CD4-positive, alpha-beta T cell (primary cell): ENCODE measurements at regions not wholly inside any gene's neighbourhood (a gene's known extent, or its start where the extent isn't known, plus 50 kb on each side); places are given as distances from the start of the nearest gene placed in this dataset.

Source experiments
- ATAC-seq: fragments of 200-7000 bp; cut with Tn5 transposase; one replicate; pipeline ENCODE4 v1.10.0; 2022; ENCODE audit warnings: mild to moderate bottlenecking; ENCODE audit not compliant: poor library complexity
- CTCF ChIA-PET: fragments of 350-600 bp; sonication (Branson Sonifier 250); formaldehyde crosslinking; loops from one replicate; lab custom pipeline; 2021; ENCODE audit warnings: antibody characterized with exemption, inconsistent platforms; lab: Charles Lee
- POLR2A ChIA-PET: fragments of 350-600 bp; sonication (Branson Sonifier 250); formaldehyde crosslinking; loops from one replicate; lab custom pipeline; 2021; ENCODE audit warnings: antibody characterized with exemption, inconsistent platforms; lab: Charles Lee
- DNase-seq, 14 experiments: peaks; one replicate each; pipeline ENCODE4 v3.0.0-alpha.2; 2013 to 2020; ENCODE audit warnings: mixed read lengths in 2 of 14
- H3K27ac ChIP-seq, 2 donors: one replicate each; pipeline versions ENCODE4 v1.5.1 to v1.7.0; 2013; ENCODE audit warnings: low read length in 2 of 2, low read depth in 1 of 2, mild to moderate bottlenecking in 1 of 2
- H3K27me3 ChIP-seq, 2 experiments: 1 replicate in 1 of 2; 2 replicates in 1 of 2; pipeline versions ENCODE4 v1.6.1 to v1.7.0; 2013; ENCODE audit warnings: low read length in 2 of 2, control low read depth in 1 of 2, mild to moderate bottlenecking in 1 of 2, moderate library complexity in 1 of 2; ENCODE audit not compliant: insufficient read depth in 2 of 2, control insufficient read depth in 1 of 2
- H3K36me3 ChIP-seq: one replicate; pipeline ENCODE4 v1.6.1; 2013; ENCODE audit warnings: low read length, control low read depth; ENCODE audit not compliant: insufficient read depth
- H3K4me1 ChIP-seq: one replicate; pipeline ENCODE4 v1.6.1; 2013; ENCODE audit warnings: low read length, control low read depth; ENCODE audit not compliant: insufficient read depth
- H3K4me3 ChIP-seq: one replicate; pipeline ENCODE4 v1.5.1; 2013; ENCODE audit warnings: mild to moderate bottlenecking, low read length, moderate library complexity
- H3K9me3 ChIP-seq, 2 experiments: 1 replicate in 1 of 2; 2 replicates in 1 of 2; pipeline versions ENCODE4 v1.6.1 to v1.7.0; 2013; ENCODE audit warnings: low read length in 2 of 2, mild to moderate bottlenecking in 2 of 2, control low read depth in 1 of 2, moderate library complexity in 1 of 2; ENCODE audit not compliant: control insufficient read depth in 1 of 2, insufficient read depth in 1 of 2
- H3K27ac Mint-ChIP-seq: one replicate; pipeline ENCODE4 v1.8.0; 2020; ENCODE audit warnings: mixed read lengths
- H3K27me3 Mint-ChIP-seq: one replicate; pipeline ENCODE4 v1.8.0; 2021; ENCODE audit warnings: mixed read lengths
- H3K36me3 Mint-ChIP-seq: one replicate; pipeline ENCODE4 v1.8.0; 2021; ENCODE audit warnings: low read depth, mixed read lengths
- H3K4me1 Mint-ChIP-seq: one replicate; pipeline ENCODE4 v1.8.0; 2021; ENCODE audit warnings: low read depth, mixed read lengths
- H3K4me3 Mint-ChIP-seq: one replicate; pipeline ENCODE4 v1.8.0; 2020; ENCODE audit warnings: mild to moderate bottlenecking, mixed read lengths
- H3K9me3 Mint-ChIP-seq: one replicate; pipeline ENCODE4 v1.8.0; 2020; ENCODE audit warnings: mixed read lengths
- CTCF ChIP-seq: fragments of 200-600 bp; IDR thresholded peaks from one replicate; pipeline ENCODE4 v1.8.0; 2022; ENCODE audit warnings: antibody characterized with exemption, mild to moderate bottlenecking
- intact Hi-C, 2 experiments: fragments of 100-400 bp; cut with DNase I in 1 of 2; cut with micrococcal nuclease in 1 of 2; formaldehyde crosslinking; loops; one replicate each; pipeline versions ENCODE4 v1.15.1 to v1.9.0; 2023 to 2025; cut with DNase I, micrococcal nuclease

- no peak for TF ChIP-seq CTCF
Observed at GRCh38 chr15:77717333-77717990, 84.8 kb upstream of the LINGO1 start.

GRCh38 chr15:77716632-77717332 is 84.1 kb upstream of the LINGO1 start:
- no peaks in the 10 kb centered on the region for H3K9me3 Mint-ChIP-seq
- H3K36me3 Mint-ChIP-seq: no peaks in the 10 kb centered on the region
- H3K27me3 Mint-ChIP-seq: peaks cover 25% of the 10 kb centered on the region
- H3K27ac Mint-ChIP-seq: no peak overlapping the region
- no peak overlapping the region for H3K27ac ChIP-seq
- no peaks in the 10 kb centered on the region for H3K27me3 ChIP-seq
- no peak overlapping the region for H3K4me3 ChIP-seq
- no peak overlapping the region for H3K4me3 Mint-ChIP-seq
- CTCF ChIA-PET: no interaction called here
- H3K4me1 Mint-ChIP-seq: no peaks in the 10 kb centered on the region
- POLR2A ChIA-PET: no interaction called here
- H3K4me1 ChIP-seq: no peaks in the 10 kb centered on the region
- DNase-seq: no peak
- H3K9me3 ChIP-seq: no peaks in the 10 kb centered on the region
- H3K36me3 ChIP-seq: no peaks in the 10 kb centered on the region
- no peak for ATAC-seq
- no peak for TF ChIP-seq CTCF
- intact Hi-C loops: no loop called here

More at GRCh38 chr15:77717333-77717990, 84.8 kb upstream of the LINGO1 start:
- H3K36me3 Mint-ChIP-seq: no peaks in the 10 kb centered on the region
- intact Hi-C loops: no loop called here
- no peaks in the 10 kb centered on the region for H3K9me3 ChIP-seq
- no peak overlapping the region for H3K4me3 ChIP-seq
- DNase-seq: no peak
- H3K27ac Mint-ChIP-seq: no peak overlapping the region
- no peak overlapping the region for H3K27ac ChIP-seq
- peaks cover 28% of the 10 kb centered on the region for H3K27me3 Mint-ChIP-seq
- no peaks in the 10 kb centered on the region for H3K4me1 ChIP-seq
- H3K4me1 Mint-ChIP-seq: no peaks in the 10 kb centered on the region
- no peak for ATAC-seq
- ChIA-PET CTCF (no interaction called here), POLR2A (no interaction called here)
- H3K4me3 Mint-ChIP-seq: no peak overlapping the region
- H3K27me3 ChIP-seq: no peaks in the 10 kb centered on the region
- H3K36me3 ChIP-seq: no peaks in the 10 kb centered on the region
- H3K9me3 Mint-ChIP-seq: no peaks in the 10 kb centered on the region

GRCh38 chr15:77715860-77716259 is 83.1 kb upstream of the LINGO1 start:
- Histone ChIP-seq H3K4me1 (no peaks in the 10 kb centered on the region), H3K27ac (no peak overlapping the region), H3K4me3 (no peak overlapping the region), H3K27me3 (no peaks in the 10 kb centered on the region), H3K9me3 (no peaks in the 10 kb centered on the region), H3K36me3 (no peaks in the 10 kb centered on the region)
- ATAC-seq (no peak), DNase-seq (no peak)
- no peaks in the 10 kb centered on the region for H3K4me1 Mint-ChIP-seq
- TF ChIP-seq CTCF: no peak
- no peaks in the 10 kb centered on the region for H3K9me3 Mint-ChIP-seq
- intact Hi-C loops: no loop called here
- H3K36me3 Mint-ChIP-seq: no peaks in the 10 kb centered on the region
- peaks cover 25% of the 10 kb centered on the region for H3K27me3 Mint-ChIP-seq
- ChIA-PET POLR2A (no interaction called here), CTCF (no interaction called here)
- H3K27ac Mint-ChIP-seq: no peak overlapping the region
- H3K4me3 Mint-ChIP-seq: no peak overlapping the region
